ENCODE measurements at regions not wholly inside any gene's neighbourhood (a gene's known extent, or its start where the extent isn't known, plus 50 kb on each side); places are given as distances from the start of the nearest gene placed in this dataset.

DNA sequence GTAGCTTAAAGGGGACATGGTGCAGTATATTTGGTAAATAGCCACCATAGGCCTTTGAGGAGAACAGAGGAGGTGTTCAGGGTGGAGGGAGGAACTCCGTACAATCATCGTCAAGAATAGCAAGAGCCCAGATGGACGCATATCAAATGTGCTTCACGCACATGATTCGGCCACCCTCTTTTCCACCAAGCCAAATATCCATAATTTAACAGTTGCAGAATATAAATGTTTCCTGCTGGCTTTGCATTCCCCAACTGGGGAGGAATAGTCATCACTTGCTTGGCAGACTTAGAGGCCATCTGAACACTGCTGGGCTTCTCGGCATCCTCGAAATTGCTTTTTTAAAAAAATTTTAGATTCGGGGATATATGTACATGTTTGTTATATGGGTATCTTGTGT lies 111.9 kb upstream of the ERCC4 start:
- Histone ChIP-seq H3K4me2 (ENCODE audit: low read length) (no peak overlapping the region), H3K9me2 (ENCODE audit: insufficient read depth, low read length) (no peaks in the 10 kb centered on the region), H3K4me3 (ENCODE audit: low read depth, low read length, poor library complexity, severe bottlenecking) (no peak overlapping the region), H3K36me3 (ENCODE audit: insufficient read depth, low read length) (no peaks in the 10 kb centered on the region), H4K20me1 (ENCODE audit: insufficient read depth, low read length) (no peaks in the 10 kb centered on the region), H3K79me2 (ENCODE audit: insufficient read depth, low read depth, low read length) (no peaks in the 10 kb centered on the region), H3K27ac (ENCODE audit: low read depth, low read length, poor library complexity, severe bottlenecking) (no peak overlapping the region), H2AFZ (ENCODE audit: low read length) (no peak overlapping the region), H3K9me3 (ENCODE audit: low read length) (no peaks in the 10 kb centered on the region), H3K4me1 (ENCODE audit: insufficient read depth, low read length, poor library complexity, severe bottlenecking) (no peaks in the 10 kb centered on the region)
- CTCF ChIA-PET (ENCODE audit: unreplicated experiment): no interaction called here
- DNase-seq (ENCODE audit: low spot score): no peak
- intact Hi-C loops (cut with micrococcal nuclease; ENCODE audit: unreplicated experiment): no loop called here
- POLR2A ChIA-PET: interaction anchor here (1.4 kb wide), 1 partner anchor 10 kb away, joined by 4 read pairs; no protein-coding TSS in a partner anchor
- no peak for TF ChIP-seq EZH2phosphoT487 (IDR thresholded peaks at IDR 0.05; ENCODE audit: borderline replicate concordance, low read depth, low read length)
- TF ChIP-seq, protein P1, sequence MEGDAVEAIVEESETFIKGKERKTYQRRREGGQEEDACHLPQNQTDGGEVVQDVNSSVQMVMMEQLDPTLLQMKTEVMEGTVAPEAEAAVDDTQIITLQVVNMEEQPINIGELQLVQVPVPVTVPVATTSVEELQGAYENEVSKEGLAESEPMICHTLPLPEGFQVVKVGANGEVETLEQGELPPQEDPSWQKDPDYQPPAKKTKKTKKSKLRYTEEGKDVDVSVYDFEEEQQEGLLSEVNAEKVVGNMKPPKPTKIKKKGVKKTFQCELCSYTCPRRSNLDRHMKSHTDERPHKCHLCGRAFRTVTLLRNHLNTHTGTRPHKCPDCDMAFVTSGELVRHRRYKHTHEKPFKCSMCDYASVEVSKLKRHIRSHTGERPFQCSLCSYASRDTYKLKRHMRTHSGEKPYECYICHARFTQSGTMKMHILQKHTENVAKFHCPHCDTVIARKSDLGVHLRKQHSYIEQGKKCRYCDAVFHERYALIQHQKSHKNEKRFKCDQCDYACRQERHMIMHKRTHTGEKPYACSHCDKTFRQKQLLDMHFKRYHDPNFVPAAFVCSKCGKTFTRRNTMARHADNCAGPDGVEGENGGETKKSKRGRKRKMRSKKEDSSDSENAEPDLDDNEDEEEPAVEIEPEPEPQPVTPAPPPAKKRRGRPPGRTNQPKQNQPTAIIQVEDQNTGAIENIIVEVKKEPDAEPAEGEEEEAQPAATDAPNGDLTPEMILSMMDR (conservative IDR thresholded peaks at IDR 0.05; ENCODE audit: low read length): no peak
- BruUV-seq (replicated peaks): no TSS peak

DNA sequence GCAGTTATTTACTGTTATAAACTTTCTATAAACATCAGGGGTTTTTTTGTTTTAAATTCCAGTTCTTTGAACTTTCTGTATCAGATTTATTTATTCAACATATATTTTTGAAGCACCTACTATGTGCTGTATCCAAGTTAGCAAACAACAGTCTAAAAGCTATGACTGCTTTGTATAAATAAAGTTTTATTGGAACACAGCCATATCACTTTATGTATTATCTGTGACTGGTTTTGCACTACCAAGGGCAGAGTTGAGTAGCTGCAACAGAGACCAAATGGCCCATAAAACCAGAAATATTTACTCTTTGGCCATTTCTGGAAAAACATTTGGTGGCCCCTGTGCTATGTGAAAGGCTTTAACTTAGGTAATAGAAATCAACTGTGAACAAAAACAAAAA lies 110.2 kb upstream of the ERCC4 start:
- ChIA-PET CTCF (ENCODE audit: unreplicated experiment) (no interaction called here), POLR2A (no interaction called here)
- BruUV-seq (replicated peaks): no TSS peak
- H4K20me1 ChIP-seq (ENCODE audit: insufficient read depth, low read length): no peaks in the 10 kb centered on the region
- no peaks in the 10 kb centered on the region for H3K79me2 ChIP-seq (ENCODE audit: insufficient read depth, low read depth, low read length)
- no peaks in the 10 kb centered on the region for H3K4me1 ChIP-seq (ENCODE audit: insufficient read depth, low read length, poor library complexity, severe bottlenecking)
- H3K36me3 ChIP-seq (ENCODE audit: insufficient read depth, low read length): no peaks in the 10 kb centered on the region
- DNase-seq (ENCODE audit: low spot score): no peak
- no peaks in the 10 kb centered on the region for H3K9me3 ChIP-seq (ENCODE audit: low read length)
- H3K4me3 ChIP-seq (ENCODE audit: low read depth, low read length, poor library complexity, severe bottlenecking): no peak overlapping the region
- no peak overlapping the region for H3K4me2 ChIP-seq (ENCODE audit: low read length)
- H3K9me2 ChIP-seq (ENCODE audit: insufficient read depth, low read length): no peaks in the 10 kb centered on the region
- H2AFZ ChIP-seq (ENCODE audit: low read length): no peak overlapping the region
- H3K27ac ChIP-seq (ENCODE audit: low read depth, low read length, poor library complexity, severe bottlenecking): no peak overlapping the region
- intact Hi-C loops (cut with micrococcal nuclease; ENCODE audit: unreplicated experiment): no loop called here
- TF ChIP-seq, protein P1 (conservative IDR thresholded peaks at IDR 0.05; ENCODE audit: low read length): no peak
- TF ChIP-seq EZH2phosphoT487 (IDR thresholded peaks at IDR 0.05; ENCODE audit: borderline replicate concordance, low read depth, low read length): no peak

DNA sequence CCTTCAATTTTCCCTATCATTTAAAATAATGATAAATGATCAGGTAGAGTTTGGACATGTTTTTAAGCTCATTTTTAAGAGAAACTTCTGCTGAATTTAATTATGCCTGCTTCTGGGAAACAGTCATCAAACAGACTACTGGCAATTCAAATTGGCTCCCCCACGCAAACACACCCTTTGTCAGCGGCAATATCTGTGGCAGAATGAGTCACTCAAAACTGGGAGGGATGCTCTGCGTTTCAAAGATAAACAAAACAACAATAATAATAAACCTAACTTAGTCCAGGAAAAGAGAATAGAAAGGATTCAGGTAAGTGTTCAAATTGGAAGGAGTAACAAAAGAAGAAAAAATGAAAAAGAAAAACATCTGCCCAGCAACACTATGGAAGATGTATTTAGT lies 108.1 kb upstream of the ERCC4 start:
- no peaks in the 10 kb centered on the region for H3K79me2 ChIP-seq (ENCODE audit: insufficient read depth, low read depth, low read length)
- H3K27ac ChIP-seq (ENCODE audit: low read depth, low read length, poor library complexity, severe bottlenecking): no peak overlapping the region
- TF ChIP-seq, protein P1 (conservative IDR thresholded peaks at IDR 0.05; ENCODE audit: low read length): no peak
- no peak for TF ChIP-seq EZH2phosphoT487 (IDR thresholded peaks at IDR 0.05; ENCODE audit: borderline replicate concordance, low read depth, low read length)
- H3K4me3 ChIP-seq (ENCODE audit: low read depth, low read length, poor library complexity, severe bottlenecking): no peak overlapping the region
- H3K4me2 ChIP-seq (ENCODE audit: low read length): no peak overlapping the region
- H2AFZ ChIP-seq (ENCODE audit: low read length): no peak overlapping the region
- POLR2A ChIA-PET: interaction anchor here (0.6 kb wide), 1 partner anchor 1151 kb away, joined by 3 read pairs; no protein-coding TSS in a partner anchor
- no peaks in the 10 kb centered on the region for H3K36me3 ChIP-seq (ENCODE audit: insufficient read depth, low read length)
- H3K9me2 ChIP-seq (ENCODE audit: insufficient read depth, low read length): no peaks in the 10 kb centered on the region
- DNase-seq (ENCODE audit: low spot score): no peak
- intact Hi-C loops (cut with micrococcal nuclease; ENCODE audit: unreplicated experiment): no loop called here
- no peaks in the 10 kb centered on the region for H4K20me1 ChIP-seq (ENCODE audit: insufficient read depth, low read length)
- no peaks in the 10 kb centered on the region for H3K9me3 ChIP-seq (ENCODE audit: low read length)
- no peaks in the 10 kb centered on the region for H3K4me1 ChIP-seq (ENCODE audit: insufficient read depth, low read length, poor library complexity, severe bottlenecking)
- no TSS peak for BruUV-seq (replicated peaks)
- CTCF ChIA-PET (ENCODE audit: unreplicated experiment): no interaction called here

Measured in OCI-LY7 (cell line).